Activated gamma-delta T cell treated with Interleukin-2 at 50 U/mL for 16 hours (primary cell): ENCODE measurements at regions not wholly inside any gene's neighbourhood (a gene's known extent, or its start where the extent isn't known, plus 50 kb on each side); places are given as distances from the start of the nearest gene placed in this dataset.

ENCODE experiments used
- DNase-seq: peaks from one replicate; pipeline ENCODE4 v3.0.0-alpha.2; 2020

DNA sequence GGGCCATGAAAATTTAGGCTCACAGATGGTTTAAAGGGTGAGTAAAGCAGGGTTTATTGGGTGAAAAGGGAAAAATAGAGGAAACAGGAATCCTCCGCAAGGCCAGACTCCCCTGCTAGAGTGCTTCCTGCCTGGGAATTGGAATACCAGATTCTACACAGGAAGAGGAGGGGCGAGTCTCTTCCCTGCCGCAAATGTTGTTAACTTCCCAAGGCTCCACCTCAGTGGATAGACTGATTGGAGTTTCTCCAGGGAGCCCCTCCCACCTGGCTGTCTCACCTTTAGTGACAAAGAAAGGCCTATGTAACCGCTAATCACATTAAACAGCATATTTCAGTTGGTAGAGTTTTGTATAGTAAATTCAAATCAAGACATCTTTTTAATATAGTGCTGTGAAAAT, 1450.1 kb downstream of the KCNT2 start:
- DNase-seq = no peak

GRCh38 chr1:195153107-195153506, 1455.1 kb downstream of the KCNT2 start:
- no peak for DNase-seq

- no peak for DNase-seq
Measured at GRCh38 chr1:195150768-195151167, 1457.5 kb downstream of the KCNT2 start.

GRCh38 chr1:195141294-195141693, 1466.9 kb downstream of the KCNT2 start:
- no peak for DNase-seq

DNA sequence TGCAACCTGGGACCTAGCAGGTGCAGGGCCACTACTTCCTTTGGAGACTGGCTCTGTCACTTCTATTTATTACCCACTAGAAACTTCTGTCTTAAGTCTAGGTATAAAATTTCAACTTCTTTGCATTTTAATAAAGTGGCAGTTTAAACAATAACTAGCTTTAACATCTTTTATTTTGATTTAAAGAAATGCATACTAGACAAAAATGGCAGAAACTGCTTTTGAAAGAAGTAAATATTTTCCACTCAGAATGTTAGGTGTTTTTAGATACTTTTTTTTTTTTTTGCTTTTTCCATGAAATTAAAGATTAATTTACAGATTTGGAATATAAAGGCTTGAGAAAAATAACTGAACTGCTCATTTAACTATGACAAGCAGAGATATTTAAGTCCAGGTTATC, 1477.6 kb downstream of the KCNT2 start:
- no peak for DNase-seq

DNA sequence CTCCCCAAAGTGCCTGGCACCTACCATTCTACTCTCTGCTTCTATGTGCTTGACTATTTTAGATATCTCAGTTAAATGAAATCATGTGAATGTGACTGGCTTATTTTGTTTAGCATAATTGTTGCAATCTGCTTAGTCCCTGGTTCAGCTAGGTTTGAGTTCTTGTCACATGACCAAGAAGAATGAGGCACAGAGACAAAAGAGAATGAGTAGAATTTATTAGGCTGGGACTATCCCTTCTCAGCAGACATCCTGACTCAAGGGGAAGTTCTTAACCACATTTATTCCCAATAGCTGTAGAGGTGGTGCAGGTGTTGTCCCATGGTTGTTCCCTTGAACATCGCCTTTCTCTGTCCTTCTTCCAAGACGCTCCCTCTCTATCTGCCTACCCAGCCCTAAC, 1485.7 kb downstream of the KCNT2 start:
- no peak for DNase-seq

- no peak for DNase-seq
Measured at GRCh38 chr1:195113471-195113870, 1494.8 kb downstream of the KCNT2 start.

- no peak for DNase-seq
Measured at GRCh38 chr1:195105773-195106172, 1502.5 kb downstream of the KCNT2 start.

DNA sequence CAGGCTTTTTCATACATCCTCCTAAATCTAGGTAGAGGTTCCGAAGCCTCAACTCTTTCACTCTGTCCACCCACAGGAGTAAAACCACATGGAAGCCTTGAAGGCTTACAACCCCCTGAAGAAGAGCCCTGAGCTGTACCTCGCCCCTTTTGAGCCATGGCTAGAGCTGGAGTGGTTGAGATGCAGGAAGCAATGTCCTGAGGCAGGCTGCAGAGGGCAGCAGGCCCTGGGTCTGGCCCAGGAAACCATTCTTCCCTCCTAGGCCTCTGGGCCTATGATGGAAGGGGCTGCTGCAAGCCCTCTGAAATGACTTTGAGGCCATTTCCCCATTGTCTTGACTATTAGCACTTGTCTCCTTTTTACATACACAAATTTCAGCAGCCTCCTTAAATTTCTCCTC, 1503.0 kb downstream of the KCNT2 start:
- no peak for DNase-seq

DNA sequence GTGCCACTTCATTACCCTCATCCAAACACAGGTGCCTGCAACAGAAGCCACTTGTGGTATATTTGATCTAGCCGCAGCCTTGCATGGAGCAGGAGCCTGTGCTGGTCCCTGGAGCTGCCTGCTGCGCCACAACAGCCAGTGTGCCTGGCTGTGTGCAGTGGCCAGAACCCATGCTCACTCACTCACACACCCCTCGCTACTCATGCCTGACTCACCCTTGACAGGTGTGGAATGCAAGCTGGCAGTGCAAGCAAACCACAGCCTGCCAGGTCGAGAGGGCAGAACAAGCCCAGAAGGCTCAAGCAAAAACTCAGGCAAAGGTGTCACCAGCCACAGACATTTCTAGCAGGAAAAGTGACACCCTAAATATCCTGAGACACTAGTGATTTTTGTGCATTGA, 1510.9 kb downstream of the KCNT2 start:
- DNase-seq = no peak

- DNase-seq = no peak
Measured at GRCh38 chr1:195096051-195096521, 1512.2 kb downstream of the KCNT2 start.

DNA sequence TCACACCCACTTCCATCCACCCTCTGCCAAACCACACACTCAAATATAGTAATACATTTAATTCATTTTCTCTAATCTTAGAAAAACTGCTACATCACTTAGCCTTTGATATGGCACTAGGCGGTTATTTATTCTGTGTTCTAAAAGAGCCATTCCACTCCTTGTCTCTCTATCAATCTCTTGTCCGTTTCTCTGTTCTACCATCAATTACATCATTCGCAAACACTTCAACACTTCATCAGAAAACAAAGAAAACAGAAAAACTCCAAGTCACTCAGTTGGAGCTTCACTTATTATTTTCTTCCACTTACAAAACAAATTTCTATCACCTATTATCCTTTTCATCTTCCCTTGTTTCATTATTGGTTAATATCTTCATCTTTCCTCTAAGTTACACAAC, 1523.0 kb downstream of the KCNT2 start:
- DNase-seq = no peak

- DNase-seq = no peak
Measured at GRCh38 chr1:195082183-195082582, 1526.1 kb downstream of the KCNT2 start.

DNA sequence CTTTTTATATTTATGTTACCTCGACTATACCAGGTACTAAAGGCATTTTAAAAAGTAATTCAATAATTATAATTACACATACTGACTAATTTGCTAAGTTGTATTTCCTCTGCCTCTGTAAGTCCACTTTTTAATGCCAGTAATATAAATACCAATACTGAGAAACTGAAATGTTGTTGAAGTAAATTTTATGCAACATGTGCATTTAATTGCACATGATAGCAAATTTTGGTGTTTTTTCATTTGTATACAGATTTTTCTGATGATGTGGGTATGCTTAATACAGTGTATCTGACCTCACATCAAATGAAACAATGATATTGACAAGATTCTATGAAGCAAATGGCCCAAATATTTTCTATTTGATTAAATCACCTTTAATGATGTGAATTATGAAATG, 1531.6 kb downstream of the KCNT2 start:
- no peak for DNase-seq

GRCh38 chr1:195075973-195076372, 1532.3 kb downstream of the KCNT2 start:
- no peak for DNase-seq

DNA sequence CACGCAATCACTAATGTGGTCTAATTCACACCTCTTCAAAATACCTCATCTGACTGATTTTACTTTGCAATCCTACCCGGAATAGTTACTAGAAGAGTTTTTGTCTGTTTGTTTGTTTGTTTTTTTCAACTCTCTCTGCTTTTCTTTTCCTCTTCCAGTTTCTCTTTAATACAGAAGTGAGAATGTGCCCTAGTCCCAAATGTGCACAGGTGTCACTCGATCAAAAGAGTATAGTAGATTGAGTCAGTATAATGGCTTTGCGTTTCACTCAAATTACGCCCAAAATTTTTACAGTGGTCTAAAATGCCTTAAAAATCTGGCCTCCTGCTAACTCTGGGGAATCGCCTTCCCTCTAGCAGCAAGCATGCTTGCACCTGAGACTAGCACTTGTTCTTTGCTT, 1536.8 kb downstream of the KCNT2 start:
- no peak for DNase-seq

GRCh38 chr1:195065437-195065836, 1542.8 kb downstream of the KCNT2 start:
- DNase-seq = no peak

GRCh38 chr1:195064358-195064757, 1543.9 kb downstream of the KCNT2 start:
- no peak for DNase-seq

GRCh38 chr1:195054217-195054687, 1554.0 kb downstream of the KCNT2 start:
- DNase-seq = no peak

DNA sequence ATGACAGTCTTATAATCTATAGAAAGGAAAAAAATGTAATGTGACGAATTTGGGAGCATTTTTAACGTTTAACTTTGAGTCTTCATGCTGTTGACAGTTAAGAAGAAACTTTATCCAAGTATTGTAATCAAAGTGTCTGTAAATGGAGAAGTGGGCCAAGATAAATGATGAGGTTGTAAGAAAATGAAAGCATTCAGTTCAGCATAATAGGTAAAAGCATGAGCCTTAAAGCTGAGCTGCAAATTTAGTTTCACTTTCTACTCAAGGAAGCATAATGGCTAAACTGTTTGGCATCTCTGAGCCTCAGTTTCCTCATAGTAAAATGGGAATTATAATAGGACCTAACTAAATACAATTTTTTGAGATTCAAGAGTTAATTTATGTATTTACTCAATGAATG, 1554.8 kb downstream of the KCNT2 start:
- no peak for DNase-seq

GRCh38 chr1:195047772-195048171, 1560.5 kb downstream of the KCNT2 start:
- DNase-seq = no peak

DNA sequence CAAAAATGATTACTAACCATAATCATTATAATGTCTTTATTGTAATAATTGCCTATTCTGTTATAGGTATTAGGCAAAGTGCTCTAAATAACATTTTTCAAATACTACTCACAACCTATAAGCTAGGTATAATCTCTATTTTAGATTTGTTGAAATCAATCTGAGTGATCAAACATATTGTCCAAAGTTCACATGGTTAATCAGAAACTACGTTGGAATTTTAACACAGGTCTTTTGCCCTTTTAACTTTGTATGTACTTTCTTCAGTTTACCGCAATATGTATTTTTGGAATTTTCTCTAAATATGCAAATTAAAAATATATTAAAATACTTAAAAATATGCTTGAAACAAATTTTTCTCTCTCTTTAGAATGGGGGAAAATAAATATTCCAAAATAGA, 1563.2 kb downstream of the KCNT2 start:
- no peak for DNase-seq

DNA sequence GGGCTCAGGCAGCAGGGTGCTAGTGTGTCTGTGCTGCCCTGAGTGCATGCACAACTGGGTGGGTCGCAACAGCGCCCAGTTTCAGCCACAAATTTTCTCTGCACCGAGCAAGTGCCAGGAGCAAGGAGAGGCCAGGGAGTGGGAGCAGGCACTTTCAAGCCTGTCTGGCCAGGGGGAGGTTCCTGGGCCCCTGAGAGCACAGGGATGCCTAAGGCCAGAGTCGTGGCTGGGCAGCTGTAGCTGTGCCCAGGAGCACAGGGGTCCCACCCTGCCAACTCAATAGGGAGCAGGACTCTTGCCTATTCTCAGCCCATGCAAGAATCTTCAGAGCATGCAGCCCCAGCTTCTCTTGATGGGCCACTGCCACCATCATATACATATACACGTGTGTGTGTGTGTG, 1577.4 kb downstream of the KCNT2 start:
- DNase-seq = no peak

DNA sequence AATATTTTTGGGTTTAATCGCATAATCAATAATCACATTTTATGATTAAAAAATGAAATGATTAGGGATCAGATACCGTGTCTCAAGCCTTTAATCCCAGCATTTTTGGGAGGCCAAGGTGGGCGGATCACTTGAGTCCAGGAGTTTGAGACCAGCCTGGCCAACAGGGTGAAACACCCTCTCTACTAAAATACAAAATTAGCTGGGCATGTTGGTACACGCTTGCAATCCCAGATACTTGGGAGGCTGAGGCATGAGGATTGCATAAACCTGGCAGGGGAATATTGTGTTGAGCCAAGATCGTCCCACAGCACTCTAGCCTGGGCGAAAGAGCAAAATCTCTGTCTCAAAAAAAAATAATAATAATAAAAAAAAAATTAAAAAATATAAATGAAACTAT, 1581.4 kb downstream of the KCNT2 start:
- no peak for DNase-seq

GRCh38 chr1:195019385-195019784, 1588.9 kb downstream of the KCNT2 start:
- DNase-seq = no peak

DNA sequence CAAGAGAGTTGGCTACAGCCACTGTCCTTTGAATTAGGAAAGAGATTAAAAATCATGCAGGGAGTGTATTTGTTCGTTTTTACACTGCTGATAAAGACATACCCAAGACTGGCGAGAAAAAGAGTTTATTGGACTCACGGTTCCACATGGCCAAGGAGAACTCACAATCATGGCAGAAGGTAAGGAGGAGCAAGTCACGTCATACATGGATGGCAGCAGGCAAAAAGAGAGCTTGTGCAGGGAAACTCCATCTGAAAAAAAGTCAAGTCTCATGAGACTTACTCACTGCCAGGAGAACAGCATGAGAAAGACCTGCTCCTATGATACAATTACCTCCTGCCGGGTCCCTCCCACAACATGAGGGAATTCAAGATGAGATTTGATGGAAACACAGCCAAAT, 1595.2 kb downstream of the KCNT2 start:
- no peak for DNase-seq
